ENCODE measurements at regions not wholly inside any gene's neighbourhood (a gene's known extent, or its start where the extent isn't known, plus 50 kb on each side); places are given as distances from the start of the nearest gene placed in this dataset.

DNA sequence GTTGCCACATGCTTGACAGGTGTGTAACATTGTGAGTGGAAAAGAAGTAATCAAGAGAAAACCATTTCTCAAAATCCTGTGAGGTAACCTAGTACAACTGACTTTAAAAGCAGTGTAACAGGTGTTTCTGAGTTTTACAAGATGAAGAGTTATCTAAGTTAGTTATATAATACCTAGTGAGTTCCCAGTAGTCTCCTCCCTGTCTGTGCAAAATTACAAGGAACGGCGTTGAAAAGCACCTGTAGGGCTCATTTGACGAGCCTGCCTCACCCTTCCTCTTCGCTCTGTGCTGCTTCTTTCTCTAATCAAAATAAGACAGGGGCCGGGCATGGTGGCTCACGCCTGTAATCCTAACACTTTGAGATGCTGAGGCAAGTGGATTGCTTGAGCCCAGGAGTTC is 132.9 kb upstream of the SLC30A5 start:
- no peak for TF ChIP-seq CTCF (IDR thresholded peaks at IDR 0.05)
- no peak for TF ChIP-seq EZH2phosphoT487 (IDR thresholded peaks at IDR 0.05)

Data from neural progenitor cell (in vitro differentiated cells).